Keratinocyte (primary cell): ENCODE measurements at regions not wholly inside any gene's neighbourhood (a gene's known extent, or its start where the extent isn't known, plus 50 kb on each side); places are given as distances from the start of the nearest gene placed in this dataset.

ENCODE experiments used
- DNase-seq: peaks from one replicate; pipeline ENCODE4 v3.0.0-alpha.2; 2011; ENCODE audit warnings: low read depth, missing footprints, low spot score
- FAIRE-seq: peaks from 2 replicates; lab custom pipeline; 2011; peaks lifted over from hg19 to GRCh38; lab: Jason Lieb, UNC
- H2AFZ ChIP-seq: 2 replicates; pipeline ENCODE4 v1.6.0; 2012; ENCODE audit warnings: low read length, control low read depth, inconsistent platforms; ENCODE audit not compliant: control insufficient read depth
- H3K27ac ChIP-seq: 2 replicates; pipeline ENCODE4 v1.5.1; 2011; ENCODE audit warnings: low read length; ENCODE audit not compliant: control insufficient read depth, insufficient read depth
- H3K27me3 ChIP-seq: 3 replicates; pipeline ENCODE4 v1.6.0; 2011; ENCODE audit warnings: low read length; ENCODE audit not compliant: control insufficient read depth, insufficient read depth; ENCODE audit errors: extremely low read depth
- H3K36me3 ChIP-seq, 2 experiments: 2 replicates in 1 of 2; 3 replicates in 1 of 2; pipeline ENCODE4 v1.5.1; 2011; ENCODE audit warnings: low read length in 2 of 2, mild to moderate bottlenecking in 1 of 2; ENCODE audit not compliant: control insufficient read depth in 2 of 2, insufficient read depth in 2 of 2; ENCODE audit errors: extremely low read depth in 1 of 2
- H3K4me1 ChIP-seq: 3 replicates; pipeline ENCODE4 v1.5.1; 2011; ENCODE audit warnings: low read length; ENCODE audit not compliant: control insufficient read depth, insufficient read depth; ENCODE audit errors: extremely low read depth
- H3K4me2 ChIP-seq: 3 replicates; pipeline ENCODE4 v1.6.0; 2011; ENCODE audit warnings: low read depth, low read length; ENCODE audit not compliant: control insufficient read depth, insufficient read depth; ENCODE audit errors: extremely low read depth
- H3K4me3 ChIP-seq, 3 experiments: fragments of 200-600 bp in 1 of 3; sonication (generic) in 1 of 3; 2 replicates in 2 of 3; 3 replicates in 1 of 3; pipeline ENCODE4 v1.5.1; 2011 to 2016; ENCODE audit warnings: low read length in 3 of 3, mild to moderate bottlenecking in 3 of 3, control low read depth in 2 of 3, inconsistent platforms in 1 of 3, low read depth in 1 of 3, mixed read lengths in 1 of 3, mixed run types in 1 of 3, moderate library complexity in 1 of 3; ENCODE audit not compliant: control insufficient read depth in 2 of 3, insufficient read depth in 2 of 3; ENCODE audit errors: extremely low read depth in 1 of 3
- H3K79me2 ChIP-seq: 2 replicates; pipeline ENCODE4 v1.6.0; 2012; ENCODE audit warnings: low read length; ENCODE audit not compliant: control insufficient read depth, insufficient read depth
- H3K9ac ChIP-seq: 3 replicates; pipeline ENCODE4 v1.6.0; 2011; ENCODE audit warnings: low read length; ENCODE audit not compliant: control insufficient read depth, insufficient read depth; ENCODE audit errors: extremely low read depth
- H3K9me1 ChIP-seq: 3 replicates; pipeline ENCODE4 v1.6.0; 2011; ENCODE audit warnings: low read length; ENCODE audit not compliant: control insufficient read depth, insufficient read depth; ENCODE audit errors: extremely low read depth
- H3K9me3 ChIP-seq: 2 replicates; pipeline ENCODE4 v1.5.1; 2012; ENCODE audit warnings: low read depth, low read length; ENCODE audit not compliant: control insufficient read depth
- H4K20me1 ChIP-seq: 3 replicates; pipeline ENCODE4 v1.6.0; 2011; ENCODE audit warnings: low read length; ENCODE audit not compliant: control insufficient read depth, insufficient read depth; ENCODE audit errors: extremely low read depth
- CTCF ChIP-seq, 3 experiments: IDR thresholded peaks in 1 of 3; conservative IDR thresholded peaks in 1 of 3; optimal IDR thresholded peaks in 1 of 3; 2 replicates in 2 of 3; 3 replicates in 1 of 3; pipeline versions ENCODE3 to v1.5.1; 2011; ENCODE audit warnings: low read length in 3 of 3, mild to moderate bottlenecking in 3 of 3, moderate library complexity in 2 of 3, control low read depth in 1 of 3, inconsistent platforms in 1 of 3; ENCODE audit not compliant: insufficient read depth in 2 of 3; ENCODE audit errors: extremely low read depth in 1 of 3
- EZH2 ChIP-seq: IDR thresholded peaks from one replicate; pipeline ENCODE4 v1.6.1; 2012; ENCODE audit warnings: inconsistent platforms, mild to moderate bottlenecking, low read length, moderate library complexity
- dilution Hi-C: fragments of 300-500 bp; cut with MboI; formaldehyde crosslinking; loops from one replicate; pipeline ENCODE4 v1.7.0; 2020; ENCODE audit warnings: low sequenced_read_pairs; ENCODE audit not compliant: extremely low pct_ligation_motif_present

DNA sequence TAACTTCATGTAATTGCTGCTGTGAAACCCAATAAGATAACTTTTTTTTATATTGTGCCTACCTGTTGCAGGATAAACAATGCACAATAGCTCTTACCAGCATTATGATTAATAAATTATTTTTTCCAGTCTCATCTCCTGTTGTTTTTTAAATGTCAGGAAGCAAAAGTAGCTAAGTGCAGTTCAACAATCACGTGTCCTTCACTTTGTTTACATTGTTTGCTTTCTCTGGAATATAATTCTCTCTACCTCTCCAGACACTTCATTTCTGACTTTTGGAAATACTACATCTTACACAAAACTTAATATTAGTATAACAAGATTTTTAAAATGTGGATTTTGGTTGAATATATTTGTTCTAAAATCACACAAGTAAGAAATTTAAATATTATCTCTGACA lies 1359.4 kb downstream of the SLITRK1 start:
- Histone ChIP-seq H3K27me3 (no peaks in the 10 kb centered on the region), H3K4me3 (no peak overlapping the region), H3K9me1 (no peaks in the 10 kb centered on the region), H3K36me3 (no peaks in the 10 kb centered on the region), H3K9me3 (no peaks in the 10 kb centered on the region), H4K20me1 (no peaks in the 10 kb centered on the region), H3K27ac (no peak overlapping the region), H2AFZ (no peak overlapping the region), H3K4me2 (no peak overlapping the region), H3K79me2 (no peaks in the 10 kb centered on the region), H3K9ac (no peak overlapping the region), H3K4me1 (no peaks in the 10 kb centered on the region)
- no peak for FAIRE-seq
- dilution Hi-C loops: no loop called here
- DNase-seq: no peak
- TF ChIP-seq CTCF (optimal IDR thresholded peaks at IDR 0.05 in 1 of 3, IDR thresholded peaks at IDR 0.05 in 1 of 3, conservative IDR thresholded peaks at IDR 0.05 in 1 of 3; ENCODE audit: extremely low read depth in 1 of 3, insufficient read depth in 2 of 3, low read length in 3 of 3): no peak

GRCh38 chr13:82506805-82507414 lies 1375.4 kb downstream of the SLITRK1 start:
- H2AFZ ChIP-seq: no peak overlapping the region
- TF ChIP-seq EZH2 (no peak), CTCF (optimal IDR thresholded peaks at IDR 0.05 in 1 of 3, IDR thresholded peaks at IDR 0.05 in 1 of 3, conservative IDR thresholded peaks at IDR 0.05 in 1 of 3; ENCODE audit: extremely low read depth in 1 of 3, insufficient read depth in 2 of 3, low read length in 3 of 3) (no peak)
- H3K9ac ChIP-seq: no peak overlapping the region
- H3K4me1 ChIP-seq: no peaks in the 10 kb centered on the region
- dilution Hi-C loops: no loop called here
- no peaks in the 10 kb centered on the region for H4K20me1 ChIP-seq
- no peak overlapping the region for H3K4me3 ChIP-seq
- DNase-seq: no peak
- H3K9me3 ChIP-seq: no peaks in the 10 kb centered on the region
- H3K4me2 ChIP-seq: no peak overlapping the region
- H3K9me1 ChIP-seq: no peaks in the 10 kb centered on the region
- H3K79me2 ChIP-seq: no peaks in the 10 kb centered on the region
- H3K27me3 ChIP-seq: no peaks in the 10 kb centered on the region
- H3K36me3 ChIP-seq: no peaks in the 10 kb centered on the region
- no peak overlapping the region for H3K27ac ChIP-seq
- no peak for FAIRE-seq
